GM21367 (cell line): ENCODE measurements at regions not wholly inside any gene's neighbourhood (a gene's known extent, or its start where the extent isn't known, plus 50 kb on each side); places are given as distances from the start of the nearest gene placed in this dataset.
"Not testable (repeated sequence)": the region's sequence is repeated elsewhere in the genome, so short reads cannot be mapped to it uniquely, and the experiment has no call there.

ENCODE experiments used
- ATAC-seq: cut with Tn5 transposase; IDR thresholded peaks from one replicate; pipeline ENCODE4 v1.9.1; 2021; ENCODE audit not compliant: unreplicated experiment

DNA sequence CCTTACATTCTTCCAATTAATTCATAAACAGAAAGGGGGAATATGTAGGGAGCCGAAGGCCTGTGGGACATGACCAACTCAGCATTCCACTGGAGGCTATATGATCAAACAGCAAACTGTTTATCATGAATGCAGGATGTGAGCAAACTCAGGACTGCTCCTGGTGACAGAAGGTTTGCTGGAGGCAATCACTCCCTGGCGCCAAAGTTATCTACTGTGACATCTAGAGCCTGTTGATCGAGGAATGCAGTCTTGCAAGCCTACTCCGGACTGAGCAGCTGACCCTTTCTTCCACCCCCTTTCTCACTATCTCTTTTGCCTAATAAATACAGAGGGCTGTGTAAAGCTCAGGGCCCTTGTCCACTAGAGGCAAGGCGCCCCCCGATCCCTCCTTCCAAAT is 122.0 kb upstream of the ZCCHC13 start:
- not testable (repeated sequence) for ATAC-seq

DNA sequence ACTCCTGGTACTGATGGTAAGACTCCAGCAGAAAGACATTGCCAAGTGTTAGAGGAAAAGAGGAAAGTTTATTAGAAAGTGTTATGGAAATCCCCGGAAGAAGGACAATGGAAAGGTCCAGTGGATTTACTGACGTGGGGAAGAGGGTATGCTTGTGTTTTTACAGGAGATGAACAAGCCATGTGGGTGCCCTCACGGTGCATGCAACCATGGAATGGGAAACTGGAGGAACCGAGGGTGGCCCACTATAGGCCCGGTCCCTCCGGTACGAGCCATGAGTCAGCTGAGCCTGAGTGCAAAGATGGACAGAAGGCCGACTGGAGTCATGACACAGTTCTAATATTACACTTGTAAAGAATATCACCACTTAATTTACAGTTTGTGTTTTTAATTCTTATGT is 123.3 kb upstream of the ZCCHC13 start:
- no peak for ATAC-seq

DNA sequence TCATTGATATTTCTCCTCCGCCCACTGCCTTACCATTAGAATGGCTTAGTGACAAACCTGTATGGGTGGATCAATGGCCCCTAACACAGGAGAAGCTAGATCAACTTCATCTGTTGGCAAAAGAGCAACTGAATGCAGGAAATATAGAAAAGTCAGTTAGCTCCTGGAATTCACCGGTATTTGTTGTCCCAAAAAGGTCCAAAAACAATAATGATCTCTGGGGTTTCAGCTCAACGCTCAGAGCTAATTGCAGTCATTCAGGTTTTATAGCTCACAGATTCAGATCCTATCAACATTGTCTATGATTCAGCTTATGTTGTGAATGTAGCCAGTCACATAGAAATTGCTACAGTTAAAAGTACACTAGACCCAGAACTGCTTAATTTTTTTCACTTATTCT is 124.0 kb upstream of the ZCCHC13 start:
- ATAC-seq, result no peak

DNA sequence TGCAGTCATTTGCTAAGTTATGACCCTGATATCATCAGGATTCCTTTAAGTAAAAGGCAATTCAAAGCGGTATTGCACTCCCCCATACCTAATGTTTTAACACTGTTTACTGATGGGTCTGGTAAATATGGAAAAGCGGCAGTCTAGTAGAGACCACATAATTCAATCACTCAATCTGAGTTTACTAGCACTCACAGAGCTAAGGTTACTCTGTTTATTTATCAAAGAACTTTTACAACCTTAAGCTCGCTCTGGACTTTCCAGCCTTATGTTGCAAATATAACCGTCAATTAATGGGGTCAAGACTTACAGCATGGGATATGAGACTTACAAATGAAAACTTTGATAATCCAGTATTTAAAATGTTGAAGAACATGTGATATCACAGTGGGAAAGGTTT is 124.5 kb upstream of the ZCCHC13 start:
- no peak for ATAC-seq

DNA sequence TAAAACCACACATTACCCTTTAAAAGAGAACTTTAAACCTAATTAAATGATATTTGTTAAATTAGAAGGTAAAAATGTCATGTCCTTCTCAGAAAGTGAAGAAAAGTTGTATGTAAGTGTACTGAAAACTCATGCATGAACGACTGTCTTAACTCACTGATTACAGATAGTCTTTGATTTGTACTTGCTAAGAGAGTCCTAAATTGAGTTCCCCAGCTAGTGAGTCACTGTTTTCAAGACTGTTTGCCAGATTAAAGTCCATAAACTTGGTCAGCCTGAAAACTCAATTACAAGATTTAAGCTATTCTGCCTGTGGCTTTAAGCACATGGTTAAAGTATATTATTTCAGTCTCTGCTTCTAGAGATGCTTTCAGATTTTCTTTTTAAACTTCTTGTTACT is 124.9 kb upstream of the ZCCHC13 start:
- ATAC-seq, result no peak

DNA sequence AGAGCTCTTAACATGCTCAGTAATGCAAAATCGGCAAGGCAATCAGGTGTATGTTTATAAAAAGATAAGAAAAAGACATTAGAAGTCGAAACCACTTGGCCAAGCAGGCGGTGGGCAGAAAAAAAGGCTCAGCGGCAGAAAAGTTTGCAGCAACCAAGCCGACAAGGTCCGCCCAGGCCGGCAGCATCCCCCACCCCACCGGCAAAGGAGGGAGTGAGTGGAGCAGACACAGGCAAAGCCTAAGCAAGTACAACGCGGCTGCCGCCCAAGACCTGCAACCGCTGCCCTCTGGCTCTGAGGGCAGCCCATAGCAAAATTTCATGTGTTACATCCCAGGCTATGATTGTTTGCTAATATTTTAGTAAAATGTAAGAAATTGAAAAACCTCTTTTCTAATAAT is 125.4 kb upstream of the ZCCHC13 start:
- no peak for ATAC-seq

DNA sequence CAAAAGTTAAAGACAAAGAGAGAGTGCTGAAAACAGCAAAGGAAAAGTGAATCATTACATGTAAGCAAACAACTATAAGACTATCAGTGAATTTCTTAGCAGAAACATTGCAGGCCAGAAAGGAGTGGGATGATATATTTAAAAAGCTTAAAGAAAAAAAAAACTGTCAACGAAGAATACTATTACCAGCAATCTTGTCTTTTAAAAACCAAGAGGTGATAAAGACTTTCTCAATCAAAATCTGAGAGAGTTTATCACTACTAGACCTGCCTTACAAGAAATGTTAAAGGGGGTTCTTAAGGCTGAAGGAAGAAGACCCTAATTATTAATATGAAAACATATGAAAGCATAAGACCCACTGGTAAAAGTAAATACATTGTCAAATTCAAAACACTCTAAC is 132.5 kb upstream of the ZCCHC13 start:
- no peak for ATAC-seq

DNA sequence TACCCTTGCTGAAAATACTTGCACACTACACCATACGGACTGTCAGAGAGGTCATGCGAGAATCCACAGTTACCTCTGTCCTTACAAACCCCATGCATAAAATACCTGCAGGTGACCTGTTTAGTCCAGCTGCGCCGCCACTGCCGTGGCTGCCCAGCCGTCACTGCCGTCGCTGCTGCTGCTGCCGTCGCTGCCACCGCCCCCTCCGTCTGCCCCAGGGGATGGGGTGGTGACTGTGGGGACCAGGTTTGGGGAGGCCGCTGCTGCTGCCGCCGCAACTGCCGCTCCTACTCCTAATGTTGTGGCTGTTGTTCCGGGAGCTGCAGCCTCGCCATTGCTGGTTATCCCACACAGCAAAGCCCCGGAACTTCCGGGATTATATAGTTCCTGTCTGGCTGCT is 141.8 kb upstream of the ZCCHC13 start:
- no peak for ATAC-seq

DNA sequence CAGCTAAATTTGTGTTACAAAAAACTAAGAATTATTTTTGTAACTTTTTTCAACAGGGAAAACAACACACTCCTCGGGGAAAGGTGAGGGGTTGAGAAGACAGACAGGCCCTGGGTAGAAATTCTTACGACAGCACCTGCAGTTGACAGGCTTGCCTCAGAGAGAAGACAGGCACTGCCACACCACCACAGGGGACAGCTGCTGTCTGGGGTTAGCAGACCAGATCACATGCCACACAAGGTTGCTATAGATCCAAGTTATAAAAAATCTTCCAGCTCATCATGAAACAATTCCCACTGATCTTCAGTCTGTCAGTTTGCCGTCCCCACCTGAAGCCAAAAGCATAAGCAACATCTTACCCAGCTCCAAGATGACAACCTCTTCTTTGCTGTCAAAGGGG is 143.2 kb upstream of the ZCCHC13 start:
- ATAC-seq, result no peak

DNA sequence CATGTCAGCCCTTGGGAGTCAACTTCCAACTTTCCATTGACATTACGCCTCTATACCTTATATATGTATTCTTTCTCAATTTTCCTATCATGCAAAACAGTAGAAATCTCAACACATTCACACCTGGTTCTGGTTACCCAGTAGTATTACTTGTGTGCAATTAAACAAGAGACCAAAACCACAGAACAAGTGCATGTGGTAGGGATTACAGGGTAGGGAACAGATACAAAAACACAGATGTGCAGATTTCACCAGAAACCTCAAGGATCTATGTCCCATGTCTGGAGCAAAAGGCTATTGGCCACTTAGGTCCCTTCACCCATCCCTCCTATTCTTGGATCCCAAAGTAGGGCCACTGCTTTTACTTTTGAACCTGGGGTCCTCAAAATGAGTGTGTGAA is 143.6 kb upstream of the ZCCHC13 start:
- ATAC-seq, result no peak

DNA sequence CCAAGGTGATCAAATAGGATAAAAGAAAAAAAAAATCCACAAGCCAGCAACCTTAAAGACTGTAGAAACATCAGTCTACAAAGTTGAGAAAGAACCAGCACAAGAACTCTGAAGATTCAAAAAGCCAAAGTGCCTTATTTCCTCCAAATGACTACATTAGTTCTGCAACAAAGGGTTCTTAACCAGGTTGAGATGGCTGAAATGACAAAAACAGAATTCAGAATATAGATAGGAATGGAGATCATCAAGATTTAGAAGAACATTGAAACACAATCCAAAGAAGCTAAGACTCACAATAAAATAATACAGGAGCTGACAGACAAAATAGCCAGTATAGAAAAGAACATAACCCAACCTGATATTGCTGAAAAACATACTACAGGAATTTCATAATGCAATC is 156.5 kb upstream of the ZCCHC13 start:
- no peak for ATAC-seq

DNA sequence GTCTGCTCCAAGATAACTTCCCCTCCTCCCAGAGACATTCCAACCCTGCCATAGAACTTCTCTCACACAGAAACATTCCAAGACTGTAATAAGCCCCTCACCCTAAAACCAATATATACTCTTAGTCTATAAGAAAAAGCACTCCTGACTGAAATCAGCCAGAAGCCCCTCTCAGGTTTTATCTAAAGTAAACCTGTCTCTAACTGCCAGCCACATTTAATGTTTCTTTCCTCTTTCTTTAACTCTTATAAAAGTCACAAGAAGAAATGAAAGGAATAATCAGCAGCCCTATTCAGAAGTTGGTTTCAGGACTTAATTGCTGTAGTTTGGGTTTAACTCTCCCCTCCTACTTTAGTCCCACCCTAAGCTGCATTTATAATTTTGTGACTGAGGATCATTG is 165.0 kb upstream of the ZCCHC13 start:
- no peak for ATAC-seq

DNA sequence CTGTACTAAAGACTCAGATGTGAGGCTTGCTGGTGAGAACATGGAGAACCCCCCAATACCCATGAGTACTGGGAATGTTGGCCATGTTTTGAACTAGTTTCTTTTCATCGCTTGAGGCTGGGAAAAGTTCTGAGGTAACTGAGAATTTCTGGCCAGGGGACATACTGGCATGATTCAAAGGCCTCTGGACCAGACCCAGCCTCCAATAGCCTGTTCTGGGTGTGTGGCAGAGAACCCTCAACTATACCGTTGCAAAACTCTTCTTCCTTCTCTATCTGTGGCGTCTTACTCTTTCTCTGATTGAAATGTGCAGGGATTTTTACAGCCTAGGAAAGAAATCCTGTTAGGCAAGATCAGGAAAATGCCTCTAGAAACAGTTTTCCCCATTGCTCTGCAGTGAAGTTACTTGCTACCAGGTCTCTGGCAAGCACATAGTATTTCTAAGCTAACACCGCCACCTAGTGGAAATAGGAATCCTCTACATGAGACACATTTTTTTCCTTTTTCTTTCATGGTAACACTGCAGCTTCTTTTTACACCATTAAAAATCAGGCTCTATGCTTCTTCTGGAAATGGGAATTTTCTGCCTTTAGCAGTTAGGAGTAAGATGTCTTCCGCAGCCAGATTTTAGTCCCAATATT is 170.7 kb upstream of the ZCCHC13 start:
- peak; percentile 64 for ATAC-seq

DNA sequence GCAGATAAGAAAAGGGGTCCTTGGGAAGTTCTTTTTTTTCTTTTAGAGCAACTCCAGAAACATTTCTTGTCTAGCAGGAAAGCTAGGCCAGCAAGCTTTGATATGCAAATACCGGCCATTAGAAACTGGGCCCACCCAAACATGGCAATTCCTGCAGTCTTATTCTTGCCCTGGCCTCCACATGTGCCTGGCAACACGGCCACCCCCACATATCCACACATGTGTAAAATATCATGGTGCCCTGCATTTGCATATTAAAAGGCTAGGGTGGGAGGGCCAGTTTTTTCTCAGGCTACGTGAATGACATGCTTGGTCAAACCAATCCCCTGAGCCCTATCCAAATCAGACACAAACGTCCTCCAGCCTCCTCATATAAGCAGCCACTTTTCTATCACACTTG is 171.7 kb upstream of the ZCCHC13 start:
- no peak for ATAC-seq

DNA sequence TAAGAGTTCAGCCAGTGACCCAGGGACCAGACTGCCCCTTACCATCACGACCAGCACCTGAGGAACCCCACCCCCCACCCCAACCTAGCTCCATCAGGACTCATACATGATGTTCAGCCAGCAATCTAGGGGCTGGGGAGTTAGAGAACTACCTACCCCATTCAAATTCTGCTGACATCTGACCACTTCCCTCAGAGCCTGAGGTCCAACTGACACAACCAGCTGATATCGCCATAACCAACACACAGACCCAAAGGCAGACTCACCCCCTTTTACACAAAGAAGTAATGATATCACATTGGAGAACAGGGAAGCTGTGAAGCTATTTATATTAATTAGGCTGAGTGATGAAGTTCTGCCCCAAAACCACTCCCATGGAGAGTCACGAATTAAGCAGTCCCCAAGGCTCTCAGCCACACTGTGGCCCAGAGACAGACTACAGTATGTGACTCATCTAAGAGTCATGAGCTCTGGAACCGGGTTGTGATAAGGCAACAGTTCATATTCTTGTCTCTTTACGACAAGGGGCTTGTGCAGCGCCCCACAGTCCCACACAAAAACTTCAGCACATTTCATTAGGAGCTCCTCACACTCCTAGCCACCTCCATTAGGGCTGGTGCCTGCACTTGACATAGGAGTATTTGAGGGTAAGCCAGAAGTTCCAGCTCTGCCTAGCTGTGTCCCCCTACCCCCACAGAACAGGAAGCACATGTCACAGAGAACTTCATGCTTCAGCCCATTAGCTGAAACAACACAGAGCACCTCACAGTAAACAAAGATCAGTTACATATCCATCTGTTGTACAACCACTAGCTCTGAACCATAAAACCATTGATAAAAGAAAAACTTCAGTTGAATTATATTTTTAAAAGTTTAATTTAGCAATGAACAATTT is 184.7 kb upstream of the ZCCHC13 start:
- no peak for ATAC-seq

DNA sequence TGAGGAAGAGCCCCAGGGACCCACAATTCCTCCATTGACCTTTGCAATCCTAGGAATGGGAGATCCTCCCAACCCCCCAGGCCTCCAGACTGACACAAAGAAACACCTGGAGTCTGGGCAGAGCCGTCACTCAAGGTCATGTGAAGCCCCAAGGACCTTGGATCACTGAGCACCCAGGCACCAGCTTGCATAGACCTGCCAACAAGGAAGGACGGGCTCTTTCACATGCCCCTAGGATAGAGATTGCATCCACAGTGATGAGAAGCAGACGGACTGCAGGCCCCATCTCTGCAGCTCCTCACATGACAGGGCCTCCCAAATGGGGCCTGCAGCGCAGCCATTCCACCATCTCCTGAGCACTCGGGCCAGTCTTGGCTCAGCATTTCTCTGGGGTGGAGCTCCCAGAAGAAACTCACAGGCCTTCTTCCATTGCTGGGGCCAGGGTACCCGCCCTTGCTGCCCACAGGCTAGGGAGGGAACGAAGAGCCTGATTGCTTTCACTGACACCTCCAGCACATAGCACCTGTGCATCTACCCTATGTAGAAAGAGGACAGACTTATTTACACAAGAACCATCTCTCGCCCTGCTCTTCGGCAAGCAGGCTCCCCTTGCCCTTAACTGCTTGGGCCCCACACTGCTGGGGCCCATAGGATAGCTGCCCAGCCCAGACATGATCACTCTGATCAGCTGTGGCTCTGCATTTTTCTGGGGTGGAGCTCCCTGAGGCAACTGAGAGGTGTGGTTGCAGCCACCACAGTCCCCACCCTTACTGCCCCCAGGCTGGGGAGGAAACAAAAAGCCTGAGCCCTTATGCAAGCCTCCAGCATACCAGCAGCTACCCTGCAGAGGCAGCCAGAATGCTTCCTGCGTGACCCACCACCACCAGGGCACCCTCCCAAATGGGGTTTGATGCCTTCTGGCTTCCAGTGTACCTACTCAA is 185.7 kb upstream of the ZCCHC13 start:
- ATAC-seq, result no peak

DNA sequence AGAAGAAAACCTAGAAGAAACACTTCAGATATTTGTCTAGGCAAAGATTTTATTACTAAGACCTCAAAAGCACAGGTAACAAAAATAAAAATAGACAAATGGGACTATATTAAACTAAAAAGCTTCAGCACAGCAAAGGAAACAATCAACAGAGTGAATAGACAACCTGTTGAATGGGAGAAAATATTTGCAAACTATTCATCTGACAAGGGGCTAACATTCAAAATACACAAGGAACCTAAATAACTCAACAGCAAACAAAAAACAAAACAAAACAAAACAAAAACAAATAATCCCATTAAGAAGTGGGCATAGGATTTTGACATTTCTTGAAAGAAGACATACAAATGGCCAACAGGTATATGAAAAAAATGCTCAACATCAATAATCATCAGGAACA is 192.7 kb upstream of the ZCCHC13 start:
- ATAC-seq, result no peak

DNA sequence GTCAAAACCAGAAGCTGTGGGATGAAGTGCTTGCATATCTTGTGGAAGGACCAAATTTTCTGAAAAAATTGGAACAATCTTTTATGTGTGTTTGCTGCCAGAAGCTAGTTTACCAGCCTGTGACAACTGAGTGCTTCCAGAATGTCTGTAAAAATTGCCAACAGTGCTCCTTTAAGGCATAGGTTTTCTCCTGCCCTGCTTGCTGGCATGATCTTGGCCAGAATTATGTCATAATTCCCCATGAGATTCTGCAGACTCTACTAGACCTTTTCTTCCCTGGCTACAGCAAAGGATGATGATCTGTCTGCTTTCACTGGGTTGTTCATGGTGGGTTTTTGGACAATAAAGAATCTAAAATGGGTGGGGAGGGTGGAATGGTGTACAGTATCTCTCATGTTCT is 196.3 kb upstream of the ZCCHC13 start:
- no peak for ATAC-seq

DNA sequence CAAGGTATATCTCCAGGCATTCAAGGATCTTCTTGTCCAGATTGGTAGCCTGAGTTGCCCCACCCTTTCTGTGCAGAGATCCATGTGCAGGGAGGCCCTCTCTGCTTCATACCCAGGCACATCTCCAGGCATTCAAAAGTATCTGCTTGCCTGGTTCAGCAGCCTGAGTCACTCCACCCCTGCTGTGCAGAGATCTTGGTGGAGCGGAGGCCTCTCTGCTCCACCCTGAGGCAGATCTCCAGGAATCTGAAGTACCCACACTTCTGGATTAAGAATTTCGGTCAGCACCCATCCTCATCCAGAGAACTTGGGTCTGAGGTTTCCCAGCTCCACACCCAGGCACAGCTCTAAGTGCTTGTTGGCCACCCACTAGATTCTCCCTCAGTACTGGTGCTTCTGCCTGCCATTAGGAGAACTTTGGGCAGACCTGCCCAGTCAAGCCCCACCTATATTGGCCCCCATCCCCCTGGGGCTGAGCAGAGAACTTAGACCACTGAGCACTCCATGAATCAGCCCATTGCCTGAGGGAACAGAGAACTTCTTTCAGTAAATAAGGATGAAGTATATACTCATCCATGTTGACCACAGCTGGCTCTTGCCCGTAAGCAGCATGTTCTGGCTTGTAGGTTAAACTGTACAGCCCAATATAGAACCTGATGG is 199.5 kb upstream of the ZCCHC13 start:
- ATAC-seq, result no peak

DNA sequence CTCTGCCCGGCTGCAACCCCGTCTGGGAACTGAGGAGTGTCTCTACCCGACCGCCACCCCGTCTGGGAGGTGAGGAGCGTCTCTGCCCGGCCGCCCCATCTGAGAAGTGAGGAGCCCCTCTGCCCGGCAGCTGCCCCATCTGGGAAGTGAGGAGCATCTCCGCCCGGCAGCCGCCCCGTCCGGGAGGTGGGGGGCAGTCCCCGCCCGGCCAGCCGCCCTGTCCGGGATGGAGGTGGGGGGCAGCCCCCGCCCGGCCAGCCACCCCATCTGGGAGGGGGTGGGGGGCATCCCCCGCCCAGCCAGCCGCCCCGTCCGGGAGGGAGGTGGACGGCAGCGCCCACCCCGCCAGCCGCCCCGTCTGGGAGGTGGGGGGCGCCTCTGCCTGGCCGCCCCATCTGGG is 205.6 kb upstream of the ZCCHC13 start:
- ATAC-seq, result not testable (repeated sequence)

DNA sequence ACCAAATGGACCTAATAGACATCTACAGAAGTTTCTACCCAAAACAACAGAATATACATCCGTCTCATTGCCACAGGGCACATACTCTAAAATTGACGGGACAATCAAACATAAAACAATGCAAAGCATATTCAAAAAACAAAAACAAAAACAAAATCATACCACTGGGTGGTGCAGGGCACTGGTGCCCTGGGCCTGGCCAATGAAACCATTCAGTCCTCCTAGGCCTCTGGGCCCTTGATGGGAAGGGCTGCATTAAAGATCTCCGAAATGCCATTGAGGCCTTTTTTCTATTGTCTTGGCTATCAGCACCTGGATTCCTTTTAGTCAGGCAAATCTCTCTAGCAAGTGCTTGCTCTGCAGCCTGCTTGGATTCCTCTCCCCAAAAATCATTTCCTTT is 213.9 kb upstream of the ZCCHC13 start:
- ATAC-seq, result no peak
